Right hindlimb (tissue), 1 donor: ENCODE measurements at regions not wholly inside any gene's neighbourhood (a gene's known extent, or its start where the extent isn't known, plus 50 kb on each side); places are given as distances from the start of the nearest gene placed in this dataset.

ENCODE experiments used
- DNase-seq: peaks from one replicate; pipeline ENCODE4 v3.0.0-alpha.2; 2018

DNA sequence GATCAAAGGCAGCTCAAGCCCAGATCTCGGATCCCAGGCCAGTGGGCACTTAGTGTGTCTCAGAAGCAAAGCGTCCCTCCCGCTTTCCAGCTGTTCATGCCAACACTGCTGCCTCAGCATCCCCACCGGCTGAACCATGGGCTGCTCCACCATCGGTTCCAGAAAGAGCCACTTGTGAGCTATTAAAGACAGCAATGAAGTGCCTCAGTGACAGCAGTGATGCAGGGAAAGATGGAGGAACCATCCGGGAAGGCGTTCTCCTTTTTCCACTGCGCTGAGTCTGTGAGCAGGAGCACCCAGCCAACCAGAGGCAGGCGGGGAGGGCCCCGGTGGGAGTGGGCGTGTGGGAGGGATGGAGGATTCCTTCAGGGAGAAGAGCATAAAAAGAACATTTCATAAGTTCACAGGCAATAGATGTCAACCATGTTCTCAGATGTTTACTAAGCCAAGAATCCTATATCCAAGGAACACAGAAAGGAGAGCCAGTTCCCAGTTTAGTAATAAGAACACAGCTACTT lies 96.2 kb upstream of the MKI67 start:
- no peak for DNase-seq

DNA sequence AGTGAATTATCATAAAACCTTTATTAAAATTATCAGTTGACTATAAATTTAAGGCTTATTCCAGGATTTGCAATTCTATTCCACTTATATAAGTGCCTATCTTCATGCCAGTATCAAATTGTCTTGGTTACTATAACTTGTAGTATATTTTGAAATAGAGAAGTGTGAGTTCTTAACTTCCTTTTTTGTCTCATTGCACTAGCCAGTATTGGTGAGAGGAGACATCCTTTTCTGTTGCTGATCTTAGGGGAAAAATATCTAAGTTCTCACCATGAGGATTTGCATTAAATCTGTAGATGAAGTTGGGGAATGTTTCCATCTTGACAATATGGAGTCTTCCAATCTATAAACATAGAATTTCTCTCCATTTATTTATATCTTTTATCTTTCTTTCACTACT lies 104.2 kb upstream of the MKI67 start:
- no peak for DNase-seq

DNA sequence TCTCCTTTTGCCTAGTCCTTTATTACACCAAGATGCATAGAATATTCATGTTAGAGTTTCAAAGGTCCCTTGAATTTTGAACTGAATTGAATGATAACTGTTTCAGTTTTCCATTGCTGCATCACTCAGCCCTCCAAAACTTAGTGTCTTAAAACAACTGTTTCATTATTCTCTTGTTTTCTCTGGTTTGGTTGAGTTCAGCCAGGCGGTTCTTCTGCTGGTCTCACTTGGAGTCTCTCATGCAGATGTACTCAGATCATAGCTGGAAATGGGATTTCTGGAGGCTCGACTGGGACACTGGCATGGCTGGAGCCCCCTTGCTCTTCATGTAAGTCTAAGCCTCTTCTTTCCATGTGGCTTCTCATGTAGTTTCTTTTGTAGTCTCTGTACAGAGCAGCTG lies 107.2 kb upstream of the MKI67 start:
- DNase-seq = no peak

DNA sequence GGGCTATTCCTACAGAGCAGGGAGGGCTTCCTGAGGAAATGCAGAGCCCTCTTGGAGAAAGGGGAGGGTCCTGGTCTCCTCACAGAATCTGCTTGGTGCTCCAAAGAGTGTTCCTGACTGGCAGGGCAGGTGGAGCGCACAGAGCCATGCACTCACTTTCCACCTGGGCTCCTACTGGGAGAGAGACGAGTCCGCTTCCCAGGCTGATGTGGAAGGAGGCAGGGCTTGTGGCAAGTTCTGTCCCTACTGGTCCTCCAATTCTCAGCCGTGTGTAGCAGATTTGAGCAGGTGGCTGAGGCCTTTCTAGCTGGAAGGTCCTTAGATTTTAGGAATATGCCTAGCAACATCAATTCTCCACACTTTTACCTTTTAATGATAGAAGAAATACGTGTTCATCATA lies 111.5 kb upstream of the MKI67 start:
- no peak for DNase-seq

DNA sequence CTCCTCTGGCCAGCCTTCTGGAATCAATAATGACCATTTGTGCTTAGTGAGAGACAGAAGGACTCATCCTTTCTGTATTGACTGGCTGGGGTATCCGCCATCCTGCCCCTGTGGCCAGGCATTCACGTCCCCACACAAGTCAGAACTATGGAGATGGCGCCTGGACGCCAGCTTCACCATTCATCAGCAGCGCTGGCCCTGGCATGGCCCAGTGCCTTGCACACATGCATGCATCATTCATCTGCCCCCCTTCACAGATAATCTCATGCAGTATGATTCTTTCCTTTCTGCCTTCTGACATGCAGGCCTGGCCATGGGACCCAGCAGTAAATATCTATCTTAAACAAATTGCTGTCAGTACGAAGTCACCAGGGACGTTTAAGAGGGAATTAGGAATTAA lies 114.8 kb upstream of the MKI67 start:
- no peak for DNase-seq

DNA sequence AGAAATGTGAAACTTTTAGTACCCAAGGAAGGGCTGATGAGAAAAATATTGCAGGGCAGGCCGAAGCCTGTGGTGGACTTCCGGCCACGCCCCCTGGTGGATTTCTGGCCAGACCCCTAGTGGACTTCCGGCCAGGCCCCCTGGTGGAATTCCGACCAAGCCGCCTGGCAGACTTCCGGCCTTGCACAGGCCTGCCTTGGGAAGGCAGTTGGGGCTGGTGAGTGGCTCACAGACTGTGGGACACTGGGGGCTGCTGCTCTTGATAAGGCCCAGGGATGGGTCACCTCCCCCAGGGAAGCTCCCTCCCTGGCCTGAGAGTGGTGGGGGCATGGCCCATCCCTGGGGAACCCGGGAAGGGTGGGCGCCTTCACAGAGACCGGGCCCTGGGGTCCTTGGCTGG lies 116.4 kb upstream of the MKI67 start:
- no peak for DNase-seq

DNA sequence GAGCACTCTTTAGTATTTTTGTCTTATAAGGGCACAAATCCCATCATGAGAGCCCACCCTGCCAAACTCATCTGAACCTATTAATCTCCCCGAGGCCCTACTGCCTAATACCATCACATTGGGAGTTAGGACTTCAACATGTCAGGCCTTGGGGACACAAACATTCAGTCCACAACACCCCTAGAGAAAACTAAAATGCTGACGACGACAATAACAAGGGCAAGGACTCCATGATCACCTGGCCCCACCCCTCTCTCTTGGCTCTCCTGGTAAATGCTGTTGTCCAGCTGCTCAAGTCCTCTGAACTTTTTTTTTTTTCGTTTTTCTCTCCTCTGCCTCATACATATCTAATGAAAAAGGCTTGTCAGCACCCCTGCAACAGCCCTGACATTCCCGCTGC lies 118.8 kb upstream of the MKI67 start:
- no peak for DNase-seq

DNA sequence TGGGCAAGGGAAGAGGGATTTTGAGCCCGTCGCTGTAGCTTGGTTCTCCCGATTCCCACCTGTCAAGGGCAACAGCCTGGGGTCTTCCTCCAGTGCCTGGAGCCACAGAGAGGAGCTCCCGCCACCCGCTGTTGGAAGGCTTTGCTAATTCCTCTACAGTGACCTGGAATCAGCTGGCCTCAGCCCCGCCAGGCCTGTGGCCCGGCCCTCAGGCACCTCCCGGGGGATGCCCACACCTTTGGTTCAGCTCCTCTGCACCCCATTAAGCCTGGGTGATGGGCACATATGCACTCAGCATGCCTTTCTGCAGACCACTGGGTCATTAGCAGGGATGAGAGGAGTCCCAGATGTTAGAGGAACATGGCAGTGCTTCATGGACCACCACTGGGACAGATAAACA lies 121.4 kb upstream of the MKI67 start:
- no peak for DNase-seq

DNA sequence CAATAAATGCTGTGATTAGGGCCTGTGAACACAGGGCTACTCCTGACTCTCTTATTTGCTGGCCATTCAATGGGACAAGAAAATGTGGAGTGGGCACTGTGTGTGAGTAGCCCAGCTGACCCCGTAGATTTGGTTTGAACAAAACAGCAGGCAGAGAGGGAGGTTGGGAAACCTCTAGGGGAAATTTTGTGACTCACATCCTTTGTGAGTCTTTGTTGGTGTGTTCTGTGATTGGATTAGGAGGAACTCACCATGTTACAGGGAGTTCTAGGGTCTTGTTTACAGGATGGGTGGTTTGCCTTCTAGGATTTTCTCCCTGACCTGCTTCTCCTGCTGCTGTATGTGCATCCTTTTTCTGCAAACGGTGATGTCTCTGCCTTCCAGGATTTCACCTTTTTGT lies 128.3 kb upstream of the MKI67 start:
- no peak for DNase-seq

DNA sequence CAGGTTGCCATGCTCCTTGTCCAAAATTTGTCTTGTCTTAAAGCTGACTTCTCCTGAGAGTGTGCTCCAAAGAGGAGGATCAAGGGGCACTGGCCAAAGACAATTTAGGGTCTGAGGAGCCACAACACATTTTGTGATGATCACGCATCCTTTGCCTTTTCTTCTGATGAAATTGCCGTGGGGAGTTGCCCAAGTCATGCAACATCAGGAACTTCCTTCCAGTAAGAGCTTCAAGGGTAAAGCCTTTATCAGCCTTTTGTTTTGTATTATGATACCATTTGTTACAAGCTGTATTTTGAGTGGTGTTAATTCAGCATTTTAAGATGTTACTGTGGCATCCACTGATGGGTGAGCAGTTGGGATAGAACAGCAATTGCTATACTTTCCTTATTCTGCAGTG lies 131.2 kb upstream of the MKI67 start:
- no peak for DNase-seq

DNA sequence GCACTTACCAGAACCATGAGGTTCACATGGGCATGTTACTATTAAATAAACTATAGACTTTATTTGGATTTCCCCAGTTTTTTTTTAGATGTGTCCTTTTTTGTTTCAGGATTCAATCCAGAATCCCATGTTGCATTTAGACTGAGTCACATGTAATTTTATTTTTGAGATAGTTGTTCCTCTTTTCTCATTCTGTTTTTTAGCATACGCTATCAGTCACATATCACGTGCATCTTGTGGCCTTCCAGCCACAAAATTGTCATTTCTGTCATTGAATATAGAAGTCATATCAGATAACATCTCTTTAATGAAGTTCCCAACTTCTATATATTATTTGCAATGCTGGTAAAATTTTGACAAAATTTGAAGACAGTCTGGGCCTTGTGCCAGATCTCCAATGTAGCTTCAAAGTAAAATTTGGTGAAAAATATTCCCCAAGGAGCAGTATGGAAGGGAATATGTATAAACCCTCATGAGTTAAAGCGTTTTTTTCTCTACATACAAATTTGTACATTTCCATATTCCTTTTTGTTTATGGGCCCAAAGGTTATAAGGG lies 132.3 kb upstream of the MKI67 start:
- DNase-seq = no peak

DNA sequence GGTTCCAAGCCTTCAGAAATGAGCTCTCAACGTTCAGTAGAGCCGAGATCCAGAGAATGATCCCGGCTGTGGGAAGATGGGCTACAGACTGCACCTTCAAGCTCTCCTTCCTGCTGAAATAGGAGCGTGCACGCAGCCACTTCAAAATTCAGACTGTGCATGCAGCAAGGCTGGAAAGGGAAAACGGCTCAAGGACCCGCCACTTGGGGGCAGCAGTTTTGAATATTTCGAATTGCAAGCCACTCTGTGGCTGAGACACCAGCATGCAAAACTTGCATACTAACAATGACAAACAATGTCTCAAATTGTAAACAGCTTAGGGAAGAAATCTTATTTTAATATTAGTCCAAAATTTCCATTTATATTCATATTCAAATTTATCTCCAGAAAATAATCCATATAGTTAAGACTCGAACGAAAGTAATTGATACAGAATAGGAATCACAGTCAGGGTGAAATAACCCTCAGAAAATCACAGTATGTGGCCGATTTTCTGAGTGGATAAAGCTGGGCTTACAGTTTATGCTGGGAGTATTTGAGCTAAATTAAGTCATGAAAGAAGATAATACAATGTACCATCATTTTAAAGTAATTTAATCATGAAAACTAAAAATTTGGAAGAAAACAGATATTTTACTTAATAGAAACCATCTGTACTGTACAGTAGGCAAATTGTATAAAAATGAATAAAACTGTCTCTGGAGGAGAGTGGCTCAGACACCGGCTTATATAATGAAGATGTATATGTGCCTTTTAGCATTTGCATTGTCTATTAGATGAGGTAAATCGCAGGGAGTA lies 137.9 kb upstream of the MKI67 start:
- DNase-seq = peak; percentile 87

DNA sequence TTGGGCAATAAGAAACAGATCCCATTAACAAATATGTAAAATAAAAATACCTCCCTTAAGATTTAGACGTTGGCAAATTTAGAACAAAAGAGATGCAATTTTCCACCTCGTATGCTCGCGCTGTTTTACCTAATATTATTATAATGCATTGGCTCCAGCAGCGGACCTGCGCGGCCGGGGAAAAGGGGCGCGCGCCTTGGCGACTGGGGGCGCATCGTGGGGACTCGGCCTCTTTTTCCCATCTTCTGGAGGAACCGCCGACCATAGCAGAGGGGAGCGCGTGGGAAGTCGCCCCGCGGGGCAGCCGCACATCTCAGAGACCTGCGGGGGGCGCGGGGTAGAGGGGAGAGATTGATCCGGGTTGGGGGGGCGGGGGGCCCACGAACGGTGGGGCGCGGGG lies 139.4 kb upstream of the MKI67 start:
- DNase-seq = no peak

DNA sequence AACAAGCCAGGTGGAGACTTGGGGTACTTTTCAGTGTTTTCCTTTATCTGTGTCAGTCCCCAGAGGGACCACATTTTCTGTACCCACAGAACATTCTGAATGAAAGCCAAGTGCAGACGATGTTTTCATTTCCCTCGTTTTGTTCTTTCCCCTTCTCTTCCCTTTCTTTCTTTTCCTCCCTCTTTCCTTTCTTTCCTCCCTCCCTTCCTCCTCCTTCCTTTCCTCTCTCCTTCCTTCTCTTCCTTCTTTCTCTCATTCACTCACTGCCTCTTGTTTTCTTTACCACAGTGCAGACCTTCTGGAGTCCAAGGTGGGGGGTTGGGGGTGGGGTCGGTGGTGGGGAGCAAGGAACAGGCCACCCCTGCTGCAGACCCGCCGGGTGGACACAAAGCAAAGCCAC lies 141.4 kb upstream of the MKI67 start:
- no peak for DNase-seq

DNA sequence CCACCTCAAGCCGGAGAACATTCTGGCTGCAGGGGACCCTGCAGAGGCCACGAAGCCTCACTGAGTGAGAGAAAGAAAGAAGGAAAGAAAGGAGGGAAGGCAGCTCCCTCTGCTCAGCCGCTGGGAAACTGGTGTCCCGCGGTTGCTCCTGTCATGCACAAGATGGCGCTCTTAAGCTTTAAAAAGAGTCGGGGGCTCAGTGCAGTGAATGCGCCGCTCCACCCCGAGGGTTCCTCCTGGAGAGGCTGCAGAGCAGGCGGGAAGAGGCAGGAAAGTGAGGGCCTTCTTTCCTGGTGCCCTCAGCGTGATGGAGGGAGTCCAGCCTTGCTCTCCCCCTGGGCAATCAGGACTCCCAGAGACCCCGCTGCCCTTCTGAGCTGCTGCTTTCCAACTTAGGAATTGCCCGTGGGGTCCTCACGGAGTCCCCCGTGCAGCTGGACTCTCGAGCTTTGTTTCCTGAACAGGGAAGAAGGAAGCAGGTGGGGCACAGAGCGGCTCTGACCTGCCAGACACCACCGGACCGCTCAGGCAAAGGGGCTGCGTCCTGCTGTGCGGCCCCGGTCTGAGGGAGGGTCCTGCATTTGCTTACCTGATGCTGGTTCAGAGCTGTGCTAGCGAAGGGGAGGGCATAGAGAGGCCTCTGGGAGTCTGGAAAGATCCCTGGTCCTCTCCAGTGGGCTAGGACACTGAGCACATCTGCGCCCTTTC lies 141.9 kb upstream of the MKI67 start:
- peak; percentile 89 for DNase-seq

DNA sequence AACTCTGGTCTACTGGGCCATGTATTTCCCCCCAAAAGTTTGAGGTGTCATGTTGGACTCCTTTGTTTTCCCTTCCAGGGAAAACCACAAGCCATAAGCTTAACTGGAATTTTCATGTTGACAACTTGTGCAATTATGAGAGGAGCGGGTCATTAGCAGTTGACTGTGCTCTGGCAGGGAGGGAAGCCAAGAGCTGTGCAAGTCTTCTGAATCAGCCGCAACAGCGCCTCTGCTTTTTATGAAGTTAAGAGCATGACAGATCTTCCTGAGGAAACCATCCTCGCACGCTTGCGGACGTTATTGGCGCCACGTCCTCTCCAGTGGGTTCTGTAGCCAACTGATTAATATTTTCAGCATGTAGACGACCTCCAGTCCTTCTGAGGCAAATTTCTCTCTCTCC lies 148.7 kb upstream of the MKI67 start:
- DNase-seq = peak; percentile 79

DNA sequence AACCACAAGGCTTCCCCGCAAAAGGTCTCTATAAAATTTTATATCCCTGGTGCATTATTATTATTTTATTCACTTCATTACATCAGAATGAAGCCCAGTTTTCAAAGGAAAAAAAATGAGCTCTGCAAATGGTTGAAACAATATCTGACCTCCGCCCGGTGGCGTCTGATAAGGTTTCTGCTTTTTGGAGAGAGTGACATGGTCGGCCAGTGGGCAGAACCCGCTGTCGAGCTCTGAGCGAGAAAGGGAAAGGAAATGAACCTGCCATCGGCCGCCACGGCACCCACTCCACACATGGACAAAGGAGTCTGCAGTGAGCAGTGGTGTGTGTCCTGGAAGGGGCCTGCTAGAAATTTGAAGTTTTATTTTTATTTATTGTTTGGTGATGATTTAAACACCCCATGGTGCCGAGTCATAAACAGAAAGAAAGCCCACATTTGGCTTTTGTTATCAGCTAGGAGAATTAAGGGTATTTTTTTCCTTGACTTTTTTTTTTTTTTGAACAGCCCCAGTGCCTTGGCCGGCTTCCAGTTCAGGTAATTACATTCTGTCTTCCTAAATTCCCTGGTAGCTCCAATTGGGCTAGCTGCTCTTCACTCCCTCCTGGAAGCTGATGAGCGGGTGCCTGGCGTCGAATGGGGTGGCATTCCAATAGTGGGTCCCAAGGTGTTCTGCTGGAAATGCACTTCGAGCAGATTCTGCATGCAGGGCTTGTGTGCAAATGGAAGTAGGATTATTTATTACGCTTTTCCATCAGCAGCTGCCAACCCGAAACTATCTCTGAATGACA lies 149.4 kb upstream of the MKI67 start:
- no peak for DNase-seq

DNA sequence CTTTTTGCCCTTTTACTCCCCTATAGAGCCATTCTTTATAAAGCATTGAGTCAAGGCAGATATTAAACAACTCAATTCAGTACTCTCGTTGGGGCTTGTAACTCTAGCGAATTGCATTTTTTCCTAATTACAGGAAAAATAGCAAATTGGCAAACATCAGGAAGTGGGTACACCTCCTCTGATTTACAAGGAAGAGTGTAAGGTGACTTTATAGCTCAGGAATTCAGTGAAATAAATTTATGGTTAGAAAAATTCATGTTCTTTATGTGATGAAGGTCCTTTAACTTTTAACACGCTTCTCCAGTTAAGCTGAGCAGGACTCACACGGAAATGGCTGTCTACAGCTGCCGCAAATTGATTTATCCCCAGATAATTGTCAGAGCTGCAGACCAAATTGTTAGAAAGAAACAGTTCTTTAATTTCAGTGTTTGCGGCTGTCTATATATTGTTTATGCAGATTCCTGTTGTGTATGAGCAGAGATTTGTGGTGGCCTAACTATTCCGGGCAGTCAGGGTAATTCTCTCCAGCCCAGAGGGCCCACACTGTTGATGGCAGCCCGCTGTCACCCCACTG lies 151.1 kb upstream of the MKI67 start:
- no peak for DNase-seq

DNA sequence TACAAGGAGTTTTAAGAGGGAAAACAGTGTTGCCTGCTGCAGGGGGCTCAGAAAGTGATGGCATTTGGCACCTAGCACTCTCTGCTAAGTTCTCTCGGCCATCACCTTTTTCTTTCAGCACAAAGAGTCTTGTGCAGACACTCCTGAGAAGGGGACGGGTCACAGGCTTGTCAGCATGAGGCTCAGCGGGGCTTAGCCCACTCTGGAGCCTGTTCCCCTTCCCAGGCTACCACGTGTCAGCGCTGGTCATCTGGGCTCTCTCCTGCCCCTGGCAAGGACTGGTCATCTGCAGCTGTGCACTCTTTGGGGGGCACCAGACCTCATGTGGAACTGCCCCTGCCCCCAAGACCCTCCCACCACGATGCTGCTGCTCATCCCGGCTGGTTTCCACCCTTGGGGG lies 152.1 kb upstream of the MKI67 start:
- no peak for DNase-seq

DNA sequence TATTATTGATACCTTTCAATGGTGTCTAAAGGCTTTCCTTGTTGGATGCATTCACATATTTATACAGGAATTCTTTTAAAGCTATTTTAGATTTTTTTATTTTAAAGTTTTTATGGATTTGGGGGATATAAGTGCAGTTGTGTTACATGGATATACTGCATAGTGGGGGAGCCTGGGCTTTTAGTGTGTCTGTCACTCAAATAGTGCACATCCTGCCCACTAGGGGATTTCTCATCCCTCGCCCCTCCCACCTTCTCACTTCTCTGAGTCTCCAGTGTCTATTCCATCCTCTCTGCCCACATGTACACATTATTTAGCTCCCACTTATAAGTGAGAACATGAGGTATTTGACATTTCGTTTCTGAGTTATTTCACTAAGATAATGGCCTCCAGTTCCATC lies 154.0 kb upstream of the MKI67 start:
- DNase-seq = no peak

DNA sequence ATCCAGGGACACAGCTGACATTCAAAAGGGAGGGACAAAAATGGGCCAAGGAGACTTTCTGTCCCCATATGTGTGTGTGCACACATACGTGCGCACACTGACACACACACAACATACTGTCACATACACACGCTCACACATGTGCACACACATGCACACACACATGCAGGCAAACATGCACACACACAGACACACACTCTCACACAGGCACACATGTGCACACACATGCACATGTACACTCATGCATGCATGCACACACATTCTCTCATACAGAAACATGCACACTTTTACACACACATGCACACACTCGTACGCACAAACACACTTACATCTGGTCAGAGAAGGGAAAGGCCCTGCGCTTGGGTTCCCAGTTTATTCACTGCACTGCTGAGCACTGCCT lies 155.1 kb upstream of the MKI67 start:
- no peak for DNase-seq

DNA sequence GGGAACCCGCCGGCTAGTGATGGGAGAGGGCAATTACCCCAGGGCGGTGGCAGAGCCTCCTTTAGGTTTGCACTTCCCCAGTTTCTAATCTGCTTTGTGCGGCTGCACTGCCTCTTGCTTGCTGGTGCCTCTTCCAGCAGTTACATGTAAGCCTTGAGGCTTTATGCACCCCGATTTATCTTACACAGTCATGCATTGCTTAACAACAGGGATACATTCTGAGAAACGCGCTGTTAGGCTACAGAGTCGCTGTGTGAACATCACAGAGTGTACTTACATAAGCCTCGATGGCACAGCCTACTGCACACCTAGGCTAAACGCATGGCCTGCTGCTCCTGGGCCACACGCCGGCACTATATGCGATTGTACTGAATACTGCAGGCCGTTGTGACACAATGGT lies 155.6 kb upstream of the MKI67 start:
- no peak for DNase-seq

DNA sequence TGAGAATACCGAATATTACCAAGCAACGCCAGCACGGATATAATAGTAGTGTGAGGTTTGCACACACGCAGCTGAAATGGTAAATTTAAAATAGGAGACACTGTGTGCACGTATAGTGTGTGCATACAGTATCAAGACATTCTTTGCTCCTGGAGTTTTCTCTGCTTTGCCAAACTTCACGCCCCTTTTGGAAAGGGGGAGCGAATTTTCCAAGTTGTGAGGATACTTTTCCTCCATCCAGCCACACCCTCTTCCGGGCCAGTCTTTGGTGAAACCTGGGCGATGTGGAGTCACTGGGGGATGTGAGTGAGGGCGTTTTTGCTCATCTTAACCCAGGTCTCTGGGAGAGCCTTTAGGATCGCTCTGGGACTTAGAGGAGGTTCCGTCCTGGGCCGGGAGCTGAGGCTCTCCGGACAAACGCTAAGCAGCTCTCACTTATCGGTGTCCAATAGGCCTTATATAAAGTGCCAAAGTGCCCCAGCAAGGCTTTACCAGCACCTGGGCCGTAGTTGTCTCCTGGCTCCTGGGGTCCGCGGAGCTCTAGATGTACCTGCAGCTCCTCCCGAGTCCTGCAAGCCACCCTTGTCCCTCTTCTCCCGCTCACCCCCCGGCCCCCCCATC lies 160.0 kb upstream of the MKI67 start:
- peak; percentile 83 for DNase-seq
